Sigmoid colon (tissue), 6 donors: ENCODE measurements at regions not wholly inside any gene's neighbourhood (a gene's known extent, or its start where the extent isn't known, plus 50 kb on each side); places are given as distances from the start of the nearest gene placed in this dataset.

Experiments used
- DNase-seq: peaks from one replicate; pipeline ENCODE4 v3.0.0-alpha.2; 2019
- H3K27ac ChIP-seq, 4 donors: fragments of 200-600 bp; sonication (generic); one replicate each; pipeline ENCODE4 v1.5.1; 2016 to 2019; ENCODE audit warnings: mild to moderate bottlenecking in 1 of 4
- H3K27me3 ChIP-seq, 3 donors: fragments of 200-600 bp; sonication (generic); one replicate each; pipeline ENCODE4 v1.5.1; 2019; ENCODE audit warnings: mild to moderate bottlenecking in 1 of 3
- H3K36me3 ChIP-seq, 4 donors: fragments of 200-600 bp; sonication (generic); one replicate each; pipeline ENCODE4 v1.5.1; 2016 to 2019
- H3K4me1 ChIP-seq, 4 donors: fragments of 200-600 bp; sonication (generic); one replicate each; pipeline ENCODE4 v1.5.1; 2017 to 2019
- H3K4me3 ChIP-seq, 4 donors: fragments of 200-600 bp; sonication (generic); one replicate each; pipeline ENCODE4 v1.5.1; 2017 to 2019; ENCODE audit warnings: mild to moderate bottlenecking in 2 of 4, moderate library complexity in 1 of 4
- H3K9me3 ChIP-seq, 4 donors: fragments of 200-600 bp in 3 of 4; sonication (generic) in 3 of 4; one replicate each; pipeline versions ENCODE4 v1.5.1 to v1.6.1; 2013 to 2019
- CTCF ChIP-seq, 4 experiments: fragments of 450-650 bp in 3 of 4; fragments of 200-600 bp in 1 of 4; IDR thresholded peaks; one replicate each; pipeline ENCODE4 v1.5.1; 2016 to 2019; ENCODE audit warnings: antibody characterized with exemption in 4 of 4, mild to moderate bottlenecking in 3 of 4, moderate library complexity in 2 of 4
- EP300 ChIP-seq, 4 donors: sonication (generic); formaldehyde crosslinking; IDR thresholded peaks; one replicate each; pipeline ENCODE4 v1.6.1; 2017; ENCODE audit warnings: antibody characterized with exemption in 4 of 4
- POLR2A ChIP-seq, 2 donors: fragments of 450-650 bp; IDR thresholded peaks; one replicate each; pipeline ENCODE4 v1.6.1; 2016; ENCODE audit warnings: antibody characterized with exemption in 2 of 2, mild to moderate bottlenecking in 2 of 2, moderate library complexity in 2 of 2
- POLR2AphosphoS5 ChIP-seq, 4 donors: sonication (generic); formaldehyde crosslinking; IDR thresholded peaks; one replicate each; pipeline ENCODE4 v1.6.1; 2017; ENCODE audit warnings: antibody characterized with exemption in 4 of 4
- WGBS, 2 donors: extraction: QIAGEN DNeasy Blood & Tissue Kit; methylation state at CpG; one replicate each; pipeline ENCODE4 v1.1.7; 2013; 5-methylcytosine and 5-hydroxymethylcytosine counted together
- intact Hi-C: fragments of 100-400 bp; cut with DNase I; formaldehyde crosslinking; loops from one replicate; pipeline ENCODE4 v1.15.1; 2023
- donor health status: healthy with polysubstance abuse.
- donor health status: healthy.

- Histone ChIP-seq H3K4me1 (no peaks in the 10 kb centered on the region), H3K27ac (no peak overlapping the region), H3K9me3 (no peaks in the 10 kb centered on the region), H3K4me3 (no peak overlapping the region), H3K27me3 (no peaks in the 10 kb centered on the region), H3K36me3 (no peaks in the 10 kb centered on the region)
- TF ChIP-seq CTCF (IDR thresholded peaks at IDR 0.05) = no peak
- no peak for TF ChIP-seq POLR2A (IDR thresholded peaks at IDR 0.05)
- TF ChIP-seq EP300 (IDR thresholded peaks at IDR 0.05) = no peak
- TF ChIP-seq POLR2AphosphoS5 (IDR thresholded peaks at IDR 0.05) = no peak
- intact Hi-C loops = loop anchor here (5.0 kb wide), 1 partner anchor 54 kb away; no protein-coding TSS in a partner anchor
- no peak for DNase-seq
- WGBS, 2 donors = 79 to 80% methylated on average over 8 of the region's 8 CpGs
These were observed 339.0 kb upstream of the BOD1L1 start for GRCh38 chr4:13966231-13967195.

GRCh38 chr4:13968723-13969122 lies 341.2 kb upstream of the BOD1L1 start:
- H3K36me3 ChIP-seq = no peaks in the 10 kb centered on the region
- no peak for DNase-seq
- no peak overlapping the region for H3K4me3 ChIP-seq
- 96 to 99% methylated on average over 2 of the region's 2 CpGs for WGBS, 2 donors
- TF ChIP-seq CTCF (IDR thresholded peaks at IDR 0.05) = no peak
- TF ChIP-seq EP300 (IDR thresholded peaks at IDR 0.05) = no peak
- TF ChIP-seq POLR2A (IDR thresholded peaks at IDR 0.05) = no peak
- H3K4me1 ChIP-seq = no peaks in the 10 kb centered on the region
- H3K9me3 ChIP-seq = no peaks in the 10 kb centered on the region
- no peak overlapping the region for H3K27ac ChIP-seq
- no peaks in the 10 kb centered on the region for H3K27me3 ChIP-seq
- intact Hi-C loops = loop anchor here (5.0 kb wide), 1 partner anchor 56 kb away; no protein-coding TSS in a partner anchor

- no peak for DNase-seq
- TF ChIP-seq POLR2A (IDR thresholded peaks at IDR 0.05) (no peak), EP300 (IDR thresholded peaks at IDR 0.05) (no peak), CTCF (IDR thresholded peaks at IDR 0.05) (no peak), POLR2AphosphoS5 (IDR thresholded peaks at IDR 0.05) (no peak)
- no peak overlapping the region for H3K27ac ChIP-seq
- no peak overlapping the region for H3K4me3 ChIP-seq
- no peaks in the 10 kb centered on the region for H3K27me3 ChIP-seq
- 87 to 93% methylated on average over 2 of the region's 2 CpGs for WGBS, 2 donors
- no peaks in the 10 kb centered on the region for H3K4me1 ChIP-seq
- no peaks in the 10 kb centered on the region for H3K9me3 ChIP-seq
- intact Hi-C loops = no loop called here
- no peaks in the 10 kb centered on the region for H3K36me3 ChIP-seq
These were observed 342.8 kb upstream of the BOD1L1 start for GRCh38 chr4:13970349-13970748.

- H3K27me3 ChIP-seq = no peaks in the 10 kb centered on the region
- WGBS, 2 donors = 59 to 78% methylated on average over 5 of the region's 5 CpGs
- intact Hi-C loops = no loop called here
These were observed 350.2 kb upstream of the BOD1L1 start for GRCh38 chr4:13977746-13978145.

More at GRCh38 chr4:13977746-13978145, 350.2 kb upstream of the BOD1L1 start:
- no peaks in the 10 kb centered on the region for H3K36me3 ChIP-seq
- no peak overlapping the region for H3K27ac ChIP-seq
- H3K9me3 ChIP-seq = no peaks in the 10 kb centered on the region
- H3K4me1 ChIP-seq = no peaks in the 10 kb centered on the region
- no peak for TF ChIP-seq CTCF (IDR thresholded peaks at IDR 0.05)
- no peak for TF ChIP-seq POLR2AphosphoS5 (IDR thresholded peaks at IDR 0.05)
- no peak for TF ChIP-seq POLR2A (IDR thresholded peaks at IDR 0.05)
- TF ChIP-seq EP300 (IDR thresholded peaks at IDR 0.05) = no peak
- H3K4me3 ChIP-seq = no peak overlapping the region
- DNase-seq = no peak
